ENCODE measurements at regions not wholly inside any gene's neighbourhood (a gene's known extent, or its start where the extent isn't known, plus 50 kb on each side); places are given as distances from the start of the nearest gene placed in this dataset.

GRCh38 chr13:82698383-82698782, 1183.9 kb downstream of the SLITRK1 start:
- TF ChIP-seq CTCF (conservative IDR thresholded peaks at IDR 0.05; ENCODE audit: low read length) (no peak), EZH2phosphoT487 (IDR thresholded peaks at IDR 0.05; ENCODE audit: borderline replicate concordance, low read depth, low read length) (no peak)
